Astrocyte (in vitro differentiated cells and primary cell): ENCODE measurements at regions not wholly inside any gene's neighbourhood (a gene's known extent, or its start where the extent isn't known, plus 50 kb on each side); places are given as distances from the start of the nearest gene placed in this dataset.

Source experiments
- CTCF ChIP-seq: IDR thresholded peaks from 2 replicates; pipeline ENCODE4 v1.5.1; 2011; ENCODE audit warnings: low read depth, mild to moderate bottlenecking, inconsistent platforms, low read length, moderate library complexity; ENCODE audit not compliant: insufficient read depth
- EZH2 ChIP-seq: IDR thresholded peaks from 2 replicates; pipeline ENCODE4 v1.6.1; 2012; ENCODE audit warnings: mild to moderate bottlenecking, low read length, inconsistent platforms; ENCODE audit not compliant: insufficient read depth

GRCh38 chr3:30300809-30301208 is 305.6 kb upstream of the TGFBR2 start:
- TF ChIP-seq CTCF (no peak), EZH2 (no peak)
